ENCODE measurements at regions not wholly inside any gene's neighbourhood (a gene's known extent, or its start where the extent isn't known, plus 50 kb on each side); places are given as distances from the start of the nearest gene placed in this dataset.

GRCh38 chr15:88987934-88988671 is 74.9 kb upstream of the MFGE8 start (continued):
- peak; percentile 28; the same call in 1 of the 2 replicates for TF ChIP-seq THAP12 (CRISPR knock-in tag; IDR thresholded peaks at IDR 0.05)
- no peak for TF ChIP-seq STAG1 (CRISPR knock-in tag; IDR thresholded peaks at IDR 0.05; ENCODE audit: borderline replicate concordance)
- no peak for TF ChIP-seq MBD2 (IDR thresholded peaks at IDR 0.05; ENCODE audit: borderline replicate concordance, low read depth)
- peak; percentile 6; the same call in 1 of the 2 replicates for TF ChIP-seq CXXC5 (CRISPR knock-in tag; IDR thresholded peaks at IDR 0.05)
- peak; percentile 54; the same call in 1 of the 2 replicates for TF ChIP-seq NFRKB (IDR thresholded peaks at IDR 0.05; ENCODE audit: low read depth)
- TF ChIP-seq SMARCA4 (IDR thresholded peaks at IDR 0.05), result peak; percentile 75
- TF ChIP-seq ZNF316 (IDR thresholded peaks at IDR 0.05), result peak; percentile 84
- peak; percentile 56 for TF ChIP-seq ZNF592 (IDR thresholded peaks at IDR 0.05)
- no peak for TF ChIP-seq PATZ1 (CRISPR knock-in tag; IDR thresholded peaks at IDR 0.05; ENCODE audit: borderline replicate concordance)
- TF ChIP-seq CBX1 (IDR thresholded peaks at IDR 0.05; ENCODE audit: low read depth), result peak; percentile 38; the same call in 1 of the 2 replicates
- peak; percentile 67; the same call in 1 of the 2 replicates for TF ChIP-seq GATAD2A (IDR thresholded peaks at IDR 0.05)
- peak; percentile 63 for TF ChIP-seq CBFA2T2 (conservative IDR thresholded peaks at IDR 0.05)
- peak; percentile 80 for TF ChIP-seq CBFA2T3 (IDR thresholded peaks at IDR 0.05)
- peak; percentile 60 for TF ChIP-seq NCOR1 (IDR thresholded peaks at IDR 0.05)
- TF ChIP-seq MNT (conservative IDR thresholded peaks at IDR 0.05), result peak in 1 of 2 experiments; percentile 10; a peak in 1 of 4 replicates
- TF ChIP-seq DMBX1 (CRISPR knock-in tag; IDR thresholded peaks at IDR 0.05; ENCODE audit: borderline replicate concordance), result no peak
- TF ChIP-seq ZBTB2 (IDR thresholded peaks at IDR 0.05), result peak; percentile 58; the same call in 1 of the 2 replicates

Data from K562 (cell line).